Activated CD8-positive, alpha-beta memory T cell treated with anti-CD3 and anti-CD28 coated beads for 4 hours (primary cell): ENCODE measurements at regions not wholly inside any gene's neighbourhood (a gene's known extent, or its start where the extent isn't known, plus 50 kb on each side); places are given as distances from the start of the nearest gene placed in this dataset.
"Not testable (repeated sequence)": the region's sequence is repeated elsewhere in the genome, so short reads cannot be mapped to it uniquely, and the experiment has no call there.

Experiments
- DNase-seq, 2 donors: peaks; one replicate each; pipeline ENCODE4 v3.0.0-alpha.2; 2020; ENCODE audit warnings: low read depth in 2 of 2

DNA sequence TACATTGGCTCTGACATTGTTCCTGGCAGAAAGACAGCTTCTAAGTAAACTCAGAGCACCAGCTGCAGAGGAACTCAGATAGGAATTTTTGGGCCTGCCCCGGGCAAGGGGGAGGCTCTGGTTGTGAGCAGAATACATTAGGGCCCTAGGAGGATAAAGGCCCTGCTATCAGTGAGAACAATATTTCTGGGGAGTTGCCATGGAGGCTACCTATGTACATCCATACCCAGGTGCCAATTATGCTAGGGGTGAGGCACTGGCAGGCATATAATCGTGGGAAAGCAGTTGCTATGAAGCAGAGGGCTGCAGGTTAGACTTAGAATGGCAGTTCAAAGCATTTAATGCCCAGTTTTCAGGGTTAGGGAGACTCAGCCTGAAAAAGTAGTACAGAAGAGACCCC lies 273.5 kb upstream of the EDA2R start:
- no peak for DNase-seq

DNA sequence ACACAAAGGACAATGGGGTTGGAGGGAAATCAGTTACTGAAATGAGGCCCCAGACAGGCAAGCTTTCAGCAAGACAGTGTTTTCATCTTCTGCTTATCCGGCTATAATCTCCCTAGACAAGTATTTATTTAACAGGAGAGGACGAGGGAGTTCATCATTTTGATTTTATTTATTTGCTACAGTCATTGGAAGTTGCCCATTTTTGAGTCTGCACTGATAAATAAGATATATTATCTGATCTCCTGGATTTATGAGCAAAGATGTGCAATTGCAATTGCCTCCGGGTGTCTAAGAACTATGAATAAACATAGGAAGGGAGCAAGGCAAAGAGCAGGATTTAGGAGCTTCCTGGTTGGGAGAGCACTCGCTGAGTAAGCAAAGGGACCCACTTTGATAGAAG lies 263.2 kb upstream of the EDA2R start:
- no peak for DNase-seq

DNA sequence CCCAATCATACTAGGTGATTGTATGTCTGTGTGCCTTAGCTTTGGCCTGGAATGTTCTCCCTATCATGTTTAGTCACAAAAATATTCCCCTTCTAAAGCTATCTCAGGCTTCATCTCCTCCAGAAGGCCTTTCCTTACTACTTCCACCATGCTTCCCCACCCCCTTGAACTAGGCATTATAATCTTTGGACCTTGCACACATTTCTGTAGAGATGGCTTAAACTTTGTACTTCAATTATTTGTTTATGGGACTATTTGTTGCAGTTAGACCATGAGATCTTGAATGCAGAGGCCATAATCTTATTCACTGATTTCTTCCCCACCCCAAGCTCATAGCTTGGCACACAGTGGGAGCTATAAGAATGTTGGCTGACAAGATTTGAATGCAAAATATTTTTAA lies 262.0 kb upstream of the EDA2R start:
- no peak for DNase-seq

DNA sequence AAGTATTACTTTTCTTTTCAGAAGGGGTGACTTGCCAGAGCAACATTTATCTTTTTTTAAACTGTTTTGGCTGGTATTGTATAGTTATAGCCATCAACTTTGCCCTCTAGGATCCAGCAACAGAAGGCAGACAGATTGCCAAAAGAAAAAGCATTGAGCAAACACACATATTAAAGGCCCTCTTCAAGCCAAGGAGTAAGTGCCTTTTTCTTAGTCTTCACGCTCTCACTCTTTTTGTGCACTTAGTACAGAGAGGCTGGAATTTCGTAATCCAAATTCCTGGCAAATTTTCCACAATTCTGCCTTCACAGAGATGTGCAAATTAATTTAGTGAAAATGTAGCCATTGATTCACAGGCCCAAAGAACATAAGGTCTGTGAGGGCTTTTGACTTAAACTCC lies 253.1 kb upstream of the EDA2R start:
- no peak for DNase-seq

DNA sequence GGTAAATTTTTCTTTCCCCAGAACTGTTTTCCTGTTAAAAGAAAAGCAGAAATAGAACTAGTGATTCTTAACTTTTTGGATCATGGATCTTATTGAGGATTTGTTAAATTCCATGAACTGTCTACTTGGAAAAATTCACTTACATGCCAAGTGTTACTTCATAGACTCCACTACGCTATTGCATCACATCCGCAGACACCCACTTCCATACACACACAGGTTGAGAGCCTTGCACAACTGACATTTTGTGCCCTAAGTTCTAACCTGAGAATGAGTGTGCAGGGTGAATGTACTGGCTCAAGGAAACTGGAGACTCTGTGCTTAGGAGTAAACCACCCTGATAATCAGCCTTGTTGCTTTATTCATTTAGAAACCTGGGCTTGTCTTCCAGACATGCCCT lies 250.5 kb upstream of the EDA2R start:
- DNase-seq = no peak

DNA sequence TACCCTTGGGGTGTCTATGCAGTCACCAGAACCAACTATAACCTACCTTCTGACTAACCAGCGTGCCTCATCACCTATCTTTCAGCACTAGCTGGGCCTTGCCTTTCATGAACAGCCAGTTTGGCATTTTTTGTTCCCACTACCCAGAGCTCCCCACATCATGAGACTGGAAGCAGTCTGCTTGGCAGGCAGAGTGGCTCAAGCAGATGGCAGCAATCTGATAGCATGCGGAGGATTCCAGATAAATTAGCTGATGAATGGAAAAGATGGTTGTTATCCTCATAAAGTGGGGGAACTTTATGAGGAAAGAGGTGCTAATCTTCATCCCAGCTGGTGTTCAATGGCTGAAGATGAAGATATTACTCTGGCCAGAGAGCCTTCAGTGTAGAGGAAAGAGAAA lies 243.2 kb upstream of the EDA2R start:
- no peak for DNase-seq

DNA sequence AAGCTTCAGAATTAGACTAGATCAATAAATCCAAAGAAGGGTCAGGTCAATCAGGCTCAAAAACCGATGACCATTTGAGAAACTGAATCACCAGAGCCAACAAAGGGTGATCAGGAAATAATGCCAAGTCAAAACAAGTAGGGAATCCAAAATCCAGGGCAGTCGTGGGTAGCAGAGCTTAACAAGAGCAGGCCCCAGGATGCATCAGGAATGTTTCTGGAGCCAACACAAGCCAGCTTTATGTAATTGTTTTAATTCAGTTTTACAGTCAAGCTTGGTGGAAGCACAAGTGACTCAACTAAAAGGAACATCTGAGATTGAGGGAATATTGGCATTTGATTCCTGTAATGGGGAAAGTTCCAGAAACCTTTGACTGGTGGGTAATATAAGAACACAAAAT lies 237.9 kb upstream of the EDA2R start:
- DNase-seq = no peak

DNA sequence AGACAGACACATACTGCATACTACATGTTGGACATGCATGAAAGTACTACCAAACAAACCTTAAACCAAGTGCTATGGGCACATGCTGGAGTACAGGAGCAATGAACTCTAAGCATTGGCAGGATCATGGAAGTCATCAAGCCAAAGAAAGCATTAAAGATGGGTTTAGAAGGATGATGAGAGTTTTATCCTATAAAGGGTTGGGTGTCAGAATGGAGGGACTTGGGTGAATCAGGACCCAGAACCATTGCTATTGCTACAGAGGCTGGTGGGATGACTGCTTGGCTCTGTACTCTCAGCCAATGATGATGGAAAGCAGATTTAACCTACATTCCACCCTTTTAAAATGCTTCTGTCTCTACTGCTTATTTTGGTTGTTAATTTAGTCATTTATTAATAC lies 233.9 kb upstream of the EDA2R start:
- no peak for DNase-seq

DNA sequence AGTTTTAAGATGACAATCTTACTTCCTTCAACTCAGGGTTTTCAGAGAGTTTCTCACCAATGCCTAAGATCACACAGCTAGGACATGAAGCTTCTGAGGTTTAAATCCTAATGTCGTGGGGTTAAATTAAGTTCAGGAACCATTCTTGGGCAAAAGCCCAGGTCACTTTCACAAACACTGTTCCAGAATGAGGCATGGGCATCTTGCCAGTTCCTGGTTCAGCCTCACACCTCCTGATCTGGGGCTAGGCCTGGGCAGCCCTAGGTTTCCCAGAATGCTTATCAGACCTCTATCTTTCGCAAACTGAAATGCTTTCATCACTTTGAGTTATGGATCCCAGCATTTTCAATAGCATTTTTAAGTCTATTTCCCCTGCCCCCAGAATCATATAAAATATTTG lies 224.8 kb upstream of the EDA2R start:
- DNase-seq = no peak

DNA sequence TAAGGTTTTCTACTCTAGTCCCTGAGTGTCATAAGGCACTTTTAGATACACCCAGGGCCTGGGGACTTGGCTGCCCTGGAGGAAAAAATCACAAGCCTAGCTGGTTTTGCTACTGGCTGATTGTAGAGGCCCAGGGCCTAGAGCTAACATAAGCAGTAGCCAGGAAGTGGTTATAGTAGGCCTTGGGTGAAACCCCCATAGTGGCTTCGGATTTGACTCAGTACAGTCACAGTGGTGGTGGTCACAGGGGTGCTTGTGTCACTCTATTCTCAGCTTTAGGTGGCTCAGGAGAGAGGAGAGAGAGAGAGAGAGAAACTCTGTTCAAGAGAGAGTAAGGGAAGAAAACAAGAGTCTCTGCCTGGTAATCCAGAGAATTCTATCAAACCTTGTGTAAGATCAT lies 194.5 kb upstream of the EDA2R start:
- DNase-seq = no peak

DNA sequence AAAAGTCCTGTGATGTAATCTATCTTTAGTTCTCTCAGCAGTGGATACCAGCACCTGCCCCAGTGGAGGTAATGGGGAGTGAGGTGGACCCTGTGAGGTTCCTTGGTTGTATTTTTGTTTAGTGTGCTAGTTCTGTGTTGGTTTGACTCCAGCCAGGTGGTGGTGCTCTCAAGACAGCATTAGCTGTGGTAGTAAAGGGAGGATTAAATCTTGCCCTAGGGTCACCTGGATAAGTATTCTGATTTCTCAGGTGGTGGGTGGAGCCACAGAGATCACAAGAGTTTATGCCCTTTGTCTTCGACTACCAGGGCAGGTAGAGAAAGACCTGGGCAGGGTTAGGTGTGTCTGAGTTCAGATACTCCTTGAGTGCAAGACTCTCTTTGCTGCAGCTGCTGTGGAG lies 176.3 kb upstream of the EDA2R start:
- DNase-seq = no peak

DNA sequence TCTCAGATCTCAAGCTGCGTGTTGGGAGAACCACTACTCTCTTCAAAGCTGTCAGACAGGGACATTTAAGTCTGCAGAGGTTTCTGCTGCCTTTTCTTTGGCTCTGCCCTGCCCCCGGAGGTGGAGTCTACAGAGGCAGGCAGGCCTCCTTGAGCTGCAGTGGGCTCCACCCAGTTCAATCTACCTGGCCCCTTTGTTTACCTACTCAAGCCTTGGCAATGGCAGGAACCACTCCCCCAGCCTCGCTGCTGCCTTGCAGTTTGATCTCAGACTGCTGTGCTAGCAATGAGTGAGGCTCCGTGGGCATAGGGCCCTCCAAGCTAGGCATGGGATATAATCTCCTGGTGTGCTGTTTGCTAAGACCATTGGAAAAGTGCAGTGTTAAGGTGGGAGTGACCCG lies 155.6 kb upstream of the EDA2R start:
- DNase-seq = not testable (repeated sequence)

DNA sequence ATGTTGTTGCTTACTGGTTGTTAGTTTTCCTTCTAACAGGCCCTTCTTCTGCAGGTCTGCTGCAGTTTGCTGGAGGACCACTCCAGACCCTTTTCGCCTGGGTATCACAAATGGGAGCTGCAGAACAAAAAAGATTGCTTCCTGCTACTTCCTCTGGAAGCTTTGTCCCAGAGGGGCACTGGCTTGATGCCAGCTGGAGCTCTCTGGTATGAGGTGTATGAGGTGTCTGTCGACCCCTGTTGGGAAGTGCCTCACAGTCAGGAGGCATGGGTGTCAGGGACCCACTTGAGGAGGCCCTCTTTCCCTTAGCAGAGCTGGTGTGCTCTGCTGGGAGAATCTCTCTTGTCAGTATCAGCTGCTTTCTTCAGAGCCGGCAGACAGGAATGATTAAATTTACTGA lies 127.4 kb upstream of the EDA2R start:
- DNase-seq = no peak

DNA sequence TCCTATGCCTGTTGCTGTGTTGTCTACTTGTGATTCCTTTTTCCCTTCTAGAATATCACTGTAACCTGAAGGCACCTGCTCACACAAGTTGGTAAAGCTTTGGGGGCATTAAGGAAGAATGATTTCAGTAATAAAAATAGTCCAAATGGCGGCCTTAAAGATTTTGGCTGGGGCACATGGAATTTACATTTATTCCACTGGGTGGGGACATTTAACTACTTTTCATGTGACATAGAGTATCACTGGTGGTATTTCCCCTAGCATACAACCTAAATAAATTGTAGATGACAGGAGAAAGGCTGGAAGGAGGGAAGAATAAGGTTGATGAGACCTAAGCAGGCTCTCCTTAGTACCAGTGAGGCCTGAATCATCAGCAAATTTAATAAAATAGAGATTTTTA lies 121.8 kb upstream of the EDA2R start:
- DNase-seq = no peak

DNA sequence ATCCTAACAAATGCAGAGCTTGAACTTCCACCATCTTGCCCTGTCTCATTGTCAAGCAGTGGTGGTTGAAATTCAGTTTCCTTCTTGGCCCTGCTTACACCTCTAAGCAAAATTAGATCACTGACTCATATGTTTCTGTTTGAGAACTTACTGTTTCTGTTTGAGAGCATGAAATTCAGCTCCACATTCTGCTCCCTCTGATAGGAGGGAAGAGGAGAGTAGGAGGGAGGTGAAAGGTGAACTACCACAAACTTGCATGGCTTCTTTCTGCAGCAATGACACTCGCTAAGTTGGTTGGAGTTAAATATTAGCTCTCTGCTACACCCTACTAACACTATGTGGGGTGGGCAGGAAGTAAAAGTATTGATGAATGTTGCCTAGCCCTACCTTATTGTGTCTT lies 117.8 kb upstream of the EDA2R start:
- DNase-seq = no peak

DNA sequence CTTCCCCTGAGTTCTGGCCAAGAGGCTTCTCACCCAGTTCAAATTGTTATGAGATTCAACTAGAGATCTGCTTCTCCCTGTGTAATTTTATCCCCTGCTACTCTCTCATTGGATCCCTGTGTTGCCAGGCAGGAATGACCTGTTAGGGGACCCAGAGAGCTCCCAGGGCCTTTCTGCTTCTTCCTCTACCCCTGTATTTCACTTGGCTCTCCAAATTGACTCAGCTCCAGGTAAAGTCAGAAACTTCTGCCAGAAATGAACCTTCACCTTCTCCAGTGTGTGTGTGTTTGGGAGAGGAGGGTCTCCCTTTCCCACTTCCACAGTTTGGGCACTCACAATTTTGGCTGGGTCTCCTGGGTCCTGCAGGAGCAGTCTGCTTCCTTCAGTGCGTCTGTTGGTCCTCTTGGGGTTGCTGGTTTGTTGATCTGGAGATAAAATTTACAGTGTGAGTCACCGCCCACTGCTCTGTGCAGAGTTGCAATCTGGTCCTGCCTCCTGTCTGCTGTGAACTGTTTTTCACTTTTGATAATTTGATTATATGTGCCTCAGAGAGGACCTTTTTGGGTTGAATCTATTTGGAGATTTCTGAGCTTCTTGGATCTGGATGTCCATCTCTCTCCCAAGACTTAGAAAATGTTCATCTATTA lies 112.4 kb upstream of the EDA2R start:
- DNase-seq = no peak

DNA sequence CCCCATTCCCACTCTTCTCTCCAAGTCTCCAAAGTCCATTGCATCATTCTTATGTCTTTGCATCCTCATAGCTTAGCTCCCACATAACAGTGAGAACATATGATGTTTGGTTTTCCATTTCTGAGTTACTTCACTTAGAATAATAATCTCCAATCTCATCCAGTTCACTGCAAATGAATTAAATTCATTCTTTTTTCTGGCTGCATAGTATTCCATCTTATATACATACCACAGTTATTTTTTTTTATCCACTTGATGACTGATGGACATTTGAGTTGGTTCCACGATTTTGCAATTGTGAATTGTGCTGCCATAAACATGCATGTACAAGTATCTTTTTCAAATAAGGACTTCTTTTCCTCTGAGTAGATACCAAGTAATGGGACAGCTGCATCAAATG lies 105.6 kb upstream of the EDA2R start:
- not testable (repeated sequence) for DNase-seq

DNA sequence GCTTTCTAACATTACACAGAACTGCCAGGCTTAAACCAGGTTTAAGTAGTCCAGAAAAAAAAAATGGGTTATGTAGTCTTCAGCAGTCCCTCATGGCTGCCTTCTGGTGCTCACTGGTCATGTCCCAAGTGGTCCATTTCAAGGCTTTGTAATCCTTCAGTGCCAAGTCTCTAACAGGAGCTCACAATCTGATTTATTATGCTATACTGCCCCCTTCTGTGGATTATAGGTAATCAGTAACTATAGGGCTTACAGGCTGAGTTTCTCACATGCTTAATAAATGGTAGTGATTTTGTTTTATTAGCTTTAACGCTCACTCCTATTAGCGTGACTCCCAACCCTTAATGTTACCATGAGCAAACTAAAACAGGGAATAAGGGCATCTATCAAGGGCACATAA lies 92.5 kb upstream of the EDA2R start:
- no peak for DNase-seq

DNA sequence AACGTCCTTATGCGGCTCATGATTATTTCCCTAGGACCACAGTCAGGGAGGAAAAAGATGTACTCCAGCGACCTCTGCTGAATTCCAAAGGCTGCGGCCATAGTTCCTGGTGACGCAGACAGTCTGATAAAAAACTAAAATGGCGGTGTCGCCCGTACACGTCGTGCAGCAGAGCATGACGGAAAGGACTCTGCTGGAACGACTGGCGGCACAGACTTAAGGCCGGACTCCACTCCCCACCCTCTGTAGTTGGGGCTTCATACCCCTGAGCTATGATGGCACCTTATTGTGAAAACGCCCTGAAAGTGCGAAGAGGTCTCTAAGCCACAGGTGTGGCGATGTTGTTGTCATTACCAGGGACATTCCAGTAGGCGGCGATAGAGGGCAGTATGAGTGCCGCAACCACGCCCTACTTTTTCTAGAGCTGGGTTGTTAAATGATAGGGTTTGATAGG lies 90.0 kb upstream of the EDA2R start:
- DNase-seq = peak in 1 of 2 donors; percentile 4

DNA sequence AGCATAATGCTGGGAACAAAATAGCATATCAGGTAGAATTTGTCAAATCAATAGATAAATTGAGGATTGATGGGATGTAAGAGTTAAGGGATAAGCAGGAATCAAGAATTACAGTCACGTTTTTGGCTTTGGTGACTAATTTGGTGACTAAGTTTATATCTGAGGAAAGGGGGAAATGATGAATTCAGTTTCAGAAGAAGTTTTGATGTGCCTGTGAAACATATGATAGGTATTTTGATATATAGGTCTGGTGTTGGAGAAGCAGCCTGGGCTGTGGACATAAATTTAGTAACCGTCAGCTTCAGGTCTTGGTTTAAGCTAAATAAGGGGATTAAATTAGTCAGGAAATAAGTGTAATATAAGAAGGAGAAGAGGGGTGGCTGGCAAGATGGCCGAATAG lies 79.0 kb upstream of the EDA2R start:
- no peak for DNase-seq

DNA sequence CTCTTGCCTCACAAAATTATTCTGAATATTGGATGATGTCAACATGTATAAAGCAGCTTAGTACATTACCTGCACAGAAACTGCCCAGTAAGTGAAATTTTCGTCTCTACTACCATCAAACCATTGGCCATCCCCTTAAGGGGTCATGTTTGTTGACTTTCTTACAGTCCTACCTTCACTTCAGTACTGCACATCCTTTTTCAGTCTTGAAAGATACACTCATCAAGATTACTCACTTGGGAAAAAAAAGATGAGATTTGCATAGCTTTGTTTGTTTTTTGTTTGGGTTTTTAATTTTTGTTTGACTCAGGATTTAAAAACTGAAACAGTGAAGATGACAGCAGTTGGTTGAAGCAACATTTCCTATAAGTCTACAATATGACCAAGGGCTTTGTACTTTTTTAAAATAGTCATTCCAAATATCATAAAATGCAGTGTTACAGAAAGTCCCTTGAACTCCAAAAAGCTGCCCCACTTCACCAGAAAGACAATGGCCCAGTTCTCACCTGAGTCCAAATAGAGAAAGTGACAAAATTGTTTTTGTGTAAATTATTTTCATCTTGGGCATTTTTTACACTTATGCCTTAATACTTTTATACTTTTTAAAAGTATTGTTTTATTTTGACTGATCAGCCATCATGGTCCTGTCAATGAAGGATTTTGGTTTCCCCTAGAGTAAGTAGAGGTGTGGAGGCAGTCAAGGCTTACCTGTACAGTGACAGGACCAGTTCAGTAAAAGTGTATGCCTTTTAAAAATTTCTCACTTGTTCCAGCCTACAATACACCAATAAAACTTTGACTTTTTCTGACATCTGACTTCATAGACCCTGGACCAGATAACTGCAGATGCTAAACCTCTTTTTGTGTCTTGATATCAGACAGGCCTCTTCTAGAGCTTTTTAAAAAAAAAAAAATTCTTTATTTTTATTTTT lies 59.7 kb upstream of the EDA2R start:
- no peak for DNase-seq

DNA sequence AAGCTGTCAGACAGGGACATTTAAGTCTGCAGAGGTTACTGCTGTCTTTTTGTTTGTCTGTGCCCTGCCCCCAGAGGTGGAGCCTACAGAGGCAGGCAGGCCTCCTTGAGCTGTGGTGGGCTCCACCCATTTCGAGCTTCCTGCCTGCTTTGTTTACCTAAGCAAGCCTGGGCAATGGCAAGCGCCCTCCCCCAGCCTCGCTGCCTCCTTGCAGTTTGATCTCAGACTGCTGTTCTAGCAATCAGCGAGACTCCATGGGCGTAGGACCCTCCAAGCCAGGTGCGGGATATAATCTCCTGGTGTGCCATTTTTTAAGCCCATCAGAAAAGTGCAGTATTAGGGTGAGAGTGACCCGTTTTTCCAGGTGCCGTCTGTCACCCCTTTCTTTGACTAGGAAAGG lies 53.6 kb upstream of the EDA2R start:
- DNase-seq = not testable (repeated sequence)
